Stimulated activated CD4-positive, alpha-beta T cell treated with anti-CD3 and anti-CD28 coated beads, TNF-alpha, amount 100 ng/mL, for 48 hours (primary cell): ENCODE measurements at regions not wholly inside any gene's neighbourhood (a gene's known extent, or its start where the extent isn't known, plus 50 kb on each side); places are given as distances from the start of the nearest gene placed in this dataset.

ENCODE experiments used
- DNase-seq, 3 donors: peaks; one replicate each; pipeline ENCODE4 v3.0.0-alpha.2; 2020; ENCODE audit warnings: low read depth in 3 of 3

- DNase-seq, result no peak
These were observed 113.5 kb upstream of the C10orf90 start for GRCh38 chr10:126783806-126784557.

- DNase-seq, result no peak
These were observed 116.7 kb upstream of the C10orf90 start for GRCh38 chr10:126787201-126787600.

DNA sequence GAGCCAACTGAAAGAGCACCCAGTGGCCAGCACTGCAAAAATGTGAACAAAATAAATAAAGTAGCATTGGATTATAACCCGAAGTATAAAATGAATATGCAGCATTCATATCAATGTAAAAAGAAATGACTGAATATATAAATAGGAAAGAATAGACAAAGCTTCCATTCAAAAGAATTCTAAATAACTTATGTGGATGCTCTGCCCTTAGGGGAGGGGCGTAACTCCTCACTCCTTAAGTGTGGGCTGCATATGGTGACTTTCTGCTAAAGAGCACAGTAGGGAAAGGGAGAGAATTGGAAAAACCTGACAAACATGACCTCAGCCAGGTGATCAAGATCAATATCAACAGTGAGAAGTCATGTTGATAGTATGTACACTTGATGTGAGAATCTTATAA lies 109.9 kb upstream of the DOCK1 start:
- DNase-seq, result no peak

- no peak for DNase-seq
These were observed 106.6 kb upstream of the DOCK1 start for GRCh38 chr10:126798649-126799048.

DNA sequence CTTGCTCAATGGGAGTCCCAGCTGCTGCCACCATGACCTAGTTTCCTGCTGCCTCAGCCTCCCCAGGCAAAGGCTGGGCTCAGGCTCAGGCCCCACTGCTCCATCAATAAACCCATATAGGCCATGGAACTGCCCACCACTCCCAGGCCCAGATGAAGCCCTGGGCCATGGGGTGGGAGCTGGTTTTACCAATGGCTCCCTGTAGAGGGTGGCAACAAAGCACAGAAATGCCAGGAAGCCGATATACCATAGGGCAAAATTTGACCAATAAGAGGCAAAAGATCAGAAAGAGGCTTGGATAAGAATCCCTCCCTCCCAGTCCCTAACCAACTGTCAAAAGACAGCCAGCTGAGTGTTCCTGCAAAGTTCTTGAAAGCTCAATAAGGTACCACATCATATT lies 101.8 kb upstream of the DOCK1 start:
- DNase-seq, result no peak

GRCh38 chr10:126804396-126804795 lies 100.8 kb upstream of the DOCK1 start:
- no peak for DNase-seq

DNA sequence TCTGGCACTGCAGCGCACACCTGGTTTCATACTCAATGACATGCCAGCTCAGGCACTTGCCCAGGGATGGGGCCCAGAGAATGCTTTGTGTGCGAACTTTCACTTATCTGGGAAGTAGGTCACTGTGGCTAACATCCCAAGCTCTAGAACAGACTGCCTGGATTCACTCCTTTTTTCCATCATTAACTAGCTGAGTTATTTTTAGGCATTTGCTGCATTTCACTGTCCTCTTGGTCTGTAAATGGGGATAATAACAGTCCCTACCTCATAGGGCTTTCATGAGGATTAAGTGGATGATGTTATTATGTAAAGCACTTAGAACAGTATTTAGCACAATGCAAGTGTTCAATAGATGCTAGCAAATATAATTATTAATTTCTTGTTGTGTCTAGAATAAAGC lies 98.7 kb upstream of the DOCK1 start:
- DNase-seq, result no peak

DNA sequence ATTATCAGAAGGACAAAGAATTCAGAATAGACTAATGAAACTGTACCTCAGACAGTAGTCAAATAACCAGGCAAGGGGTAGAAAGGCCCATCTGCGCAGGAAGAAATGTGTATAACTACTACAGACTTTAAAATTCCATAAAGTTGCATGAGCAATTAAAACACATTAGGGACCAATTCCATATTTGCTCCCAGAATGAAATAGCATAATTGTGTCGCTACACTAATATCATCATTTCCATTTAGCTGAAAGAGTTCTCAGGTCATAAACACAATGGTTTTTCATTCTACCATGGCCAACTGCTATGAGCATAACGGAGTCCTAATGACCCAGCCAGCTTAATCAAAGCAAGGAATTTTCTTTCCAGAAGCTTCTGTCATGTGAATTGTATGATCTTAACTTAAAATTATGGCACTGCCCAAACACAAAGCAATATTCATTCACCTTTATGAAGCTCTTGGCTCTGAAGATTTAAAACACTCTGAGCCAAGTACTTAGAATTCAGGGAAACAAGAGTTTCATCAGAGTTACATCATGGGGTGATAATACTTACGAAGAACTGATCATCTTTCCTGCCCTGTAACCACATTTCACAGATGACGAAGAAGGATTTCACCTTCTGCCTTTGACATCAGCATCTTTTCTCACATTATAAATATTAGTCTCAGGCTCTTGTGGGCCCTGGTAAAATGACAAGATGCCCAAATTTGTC lies 98.1 kb upstream of the DOCK1 start:
- DNase-seq, result no peak

DNA sequence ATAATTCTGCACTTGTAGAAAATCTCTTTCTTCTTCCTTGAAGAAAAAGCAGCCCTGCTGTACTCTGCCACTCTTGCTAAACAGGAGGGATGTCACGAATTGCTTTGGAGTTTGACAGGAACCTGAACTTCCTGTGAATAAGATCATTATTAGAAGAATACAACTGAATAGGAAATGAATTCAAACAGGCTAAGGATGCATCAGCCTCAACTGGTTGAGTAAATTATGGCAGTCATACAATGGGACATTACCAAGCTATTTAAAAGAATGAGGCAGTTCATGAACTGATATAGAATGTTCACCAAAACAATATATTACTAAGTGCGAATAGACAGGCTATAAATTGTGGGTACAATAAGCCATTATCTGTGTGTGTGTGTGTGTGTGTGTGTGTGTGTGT lies 97.1 kb upstream of the DOCK1 start:
- no peak for DNase-seq

DNA sequence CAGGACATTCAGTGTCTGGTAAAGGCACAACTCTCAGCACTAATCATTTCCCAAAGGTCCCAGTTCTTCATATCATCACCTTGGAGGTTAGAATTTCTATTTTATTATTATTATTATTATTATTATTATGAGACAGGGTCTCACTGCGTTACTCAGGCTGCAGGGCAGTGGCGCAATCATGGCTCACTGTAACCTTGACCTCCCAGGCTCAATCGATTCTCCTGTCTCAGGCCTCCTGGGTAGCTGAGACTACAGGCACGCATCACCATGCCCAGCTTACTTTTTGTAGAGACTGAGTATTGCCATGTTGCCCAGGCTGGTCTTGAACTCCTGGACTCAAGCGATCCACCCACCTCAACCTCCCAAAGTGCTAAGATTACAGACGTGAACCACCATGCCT lies 91.8 kb upstream of the DOCK1 start:
- DNase-seq, result no peak

- DNase-seq, result no peak
These were observed 71.7 kb upstream of the DOCK1 start for GRCh38 chr10:126833542-126833941.

- no peak for DNase-seq
These were observed 69.2 kb upstream of the DOCK1 start for GRCh38 chr10:126836009-126836408.

- DNase-seq, result no peak
These were observed 66.9 kb upstream of the DOCK1 start for GRCh38 chr10:126838316-126838715.

DNA sequence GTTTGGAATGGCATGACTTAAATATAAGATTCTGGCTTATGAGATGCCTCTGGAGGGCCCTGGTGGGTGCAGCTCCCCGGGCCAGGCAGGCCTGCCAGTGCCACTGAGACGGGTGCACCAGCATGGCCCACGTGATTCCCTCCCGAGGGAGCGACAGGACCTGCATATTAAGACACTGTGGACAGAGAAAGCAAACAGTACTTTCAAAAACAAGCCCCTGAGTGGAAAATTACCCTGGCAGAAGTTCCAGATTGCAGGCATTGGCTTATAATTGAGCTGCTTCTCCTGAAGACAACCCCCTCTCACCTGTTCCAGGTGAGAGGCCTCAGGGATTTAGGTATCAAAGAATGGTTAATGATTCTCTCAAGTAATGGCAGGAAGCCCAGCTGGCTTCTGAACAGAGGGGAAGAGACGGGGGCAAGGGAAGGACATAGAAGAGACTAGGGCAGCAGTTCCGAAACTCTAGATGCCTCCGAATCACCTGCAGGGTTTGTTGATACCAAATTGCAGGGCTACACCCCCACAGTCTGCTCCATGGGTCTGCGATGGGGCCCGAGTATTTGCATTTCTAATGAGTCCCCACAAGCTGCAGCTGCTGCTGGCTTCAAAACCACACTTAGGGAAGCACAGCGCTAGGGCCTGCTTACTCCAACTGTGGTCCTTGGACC lies 66.0 kb upstream of the DOCK1 start:
- no peak for DNase-seq

DNA sequence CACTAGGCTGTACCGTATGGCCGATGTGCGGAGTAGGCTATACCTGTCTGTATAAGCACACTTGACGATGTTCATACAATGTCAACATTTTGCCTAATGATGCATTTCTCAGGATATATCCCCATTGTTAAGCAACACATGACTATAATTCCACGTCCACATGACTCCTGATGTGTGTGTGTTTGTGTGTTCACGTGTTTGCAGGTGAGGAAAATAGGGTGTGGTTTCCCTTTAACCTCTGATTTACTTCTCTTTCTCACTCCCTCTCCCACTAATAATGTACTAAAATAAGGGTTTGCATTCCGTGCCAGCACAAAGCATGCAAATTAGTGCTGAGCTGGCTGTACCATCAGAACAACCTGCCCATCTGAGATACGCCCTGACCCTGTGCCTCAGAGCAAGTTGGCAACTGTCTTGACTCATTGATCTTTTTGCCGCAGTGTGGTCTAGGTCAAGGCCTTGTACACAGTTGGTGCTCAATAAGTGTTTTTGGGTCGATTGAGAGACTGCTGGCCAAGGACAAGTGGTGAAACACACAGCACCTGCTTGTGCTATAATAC lies 64.6 kb upstream of the DOCK1 start:
- DNase-seq, result no peak

DNA sequence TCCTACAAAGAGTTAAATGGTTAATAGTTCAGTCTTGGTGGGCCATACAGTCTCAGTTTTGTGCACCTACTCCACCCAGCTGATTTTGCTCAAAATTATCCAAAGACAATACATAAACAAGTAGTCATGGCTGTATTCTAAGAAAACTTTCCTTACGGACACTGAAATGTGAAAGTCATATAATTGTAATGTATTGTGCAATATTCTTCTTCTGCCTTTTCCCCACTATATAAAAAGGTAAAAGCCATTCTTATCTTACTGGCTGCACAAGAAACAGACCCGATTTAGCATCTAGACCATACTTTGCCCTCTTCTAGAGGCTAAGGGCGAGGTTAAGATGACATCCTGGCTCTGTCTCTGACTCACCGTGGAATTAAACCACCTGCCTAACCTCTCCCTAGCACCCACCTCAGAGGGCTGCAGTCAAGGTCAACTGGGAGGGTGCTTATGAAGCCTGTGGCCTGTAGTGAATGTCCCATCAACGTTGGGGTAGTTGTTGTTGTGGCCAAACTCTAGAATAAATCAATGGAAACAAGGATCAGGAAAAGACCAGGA lies 63.8 kb upstream of the DOCK1 start:
- no peak for DNase-seq

- DNase-seq, result no peak
These were observed 62.9 kb upstream of the DOCK1 start for GRCh38 chr10:126842356-126842755.

GRCh38 chr10:126842836-126843235 lies 62.4 kb upstream of the DOCK1 start:
- no peak for DNase-seq

DNA sequence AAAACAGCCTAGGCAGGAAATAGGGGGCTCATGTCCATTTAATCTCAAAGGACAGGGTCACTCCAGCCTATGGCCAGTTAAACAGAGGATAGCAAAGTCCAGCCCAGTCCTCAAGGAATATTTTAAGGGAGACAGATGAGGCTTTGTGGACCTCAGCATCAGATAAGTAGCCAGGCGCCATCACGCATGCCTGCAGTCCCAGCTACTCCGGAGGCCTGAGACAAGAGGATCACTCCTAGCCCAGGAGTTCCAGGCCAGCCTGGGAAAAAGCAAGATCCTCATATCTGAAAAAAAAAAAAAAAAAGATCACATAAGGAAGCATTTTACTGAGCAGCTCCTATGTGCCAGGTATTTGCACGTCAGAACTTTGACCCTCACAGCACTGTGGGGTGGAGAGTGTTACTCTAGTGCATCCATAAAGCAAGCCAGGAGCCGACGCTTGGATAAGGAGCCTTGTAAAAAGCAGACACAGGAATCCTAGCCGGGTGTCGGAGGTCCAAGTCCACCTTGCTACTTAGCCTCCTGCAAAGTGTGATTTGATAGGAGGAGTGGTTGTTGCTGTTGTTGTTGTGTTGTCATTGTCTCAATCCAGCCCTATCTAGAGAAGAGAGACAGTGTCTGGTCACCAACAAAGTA lies 61.8 kb upstream of the DOCK1 start:
- DNase-seq, result no peak

GRCh38 chr10:126844406-126844805 lies 60.8 kb upstream of the DOCK1 start:
- DNase-seq, result no peak

GRCh38 chr10:126846469-126846868 lies 58.8 kb upstream of the DOCK1 start:
- no peak for DNase-seq

GRCh38 chr10:126846959-126847358 lies 58.3 kb upstream of the DOCK1 start:
- no peak for DNase-seq
